Tibial nerve (tissue), 4 donors: ENCODE measurements at regions not wholly inside any gene's neighbourhood (a gene's known extent, or its start where the extent isn't known, plus 50 kb on each side); places are given as distances from the start of the nearest gene placed in this dataset.

Experiments used
- DNase-seq, 2 donors: peaks; one replicate each; pipeline ENCODE4 v3.0.0-alpha.2; 2019; ENCODE audit warnings: low spot score in 2 of 2
- H3K27ac ChIP-seq, 4 donors: fragments of 200-600 bp; sonication (generic) in 3 of 4; one replicate each; pipeline ENCODE4 v1.5.1; 2017 to 2019; ENCODE audit warnings: mild to moderate bottlenecking in 1 of 4
- H3K27me3 ChIP-seq, 2 donors: fragments of 200-600 bp; sonication (generic) in 1 of 2; one replicate each; pipeline versions ENCODE4 v1.5.1 to v1.6.0; 2017 to 2019
- H3K36me3 ChIP-seq, 3 donors: fragments of 200-600 bp; sonication (generic); one replicate each; pipeline ENCODE4 v1.5.1; 2018 to 2019
- H3K4me1 ChIP-seq, 4 donors: fragments of 200-600 bp; sonication (generic) in 3 of 4; one replicate each; pipeline ENCODE4 v1.5.1; 2017 to 2019
- H3K4me3 ChIP-seq, 4 donors: fragments of 200-600 bp; sonication (generic) in 3 of 4; one replicate each; pipeline ENCODE4 v1.5.1; 2017 to 2019; ENCODE audit warnings: mild to moderate bottlenecking in 1 of 4, moderate library complexity in 1 of 4
- H3K9me3 ChIP-seq, 4 donors: fragments of 200-600 bp; sonication (generic) in 3 of 4; one replicate each; pipeline ENCODE4 v1.5.1; 2017 to 2019
- CTCF ChIP-seq, 5 experiments: fragments of 200-600 bp in 3 of 5; fragments of 450-650 bp in 2 of 5; sonication (generic) in 3 of 5; IDR thresholded peaks; one replicate each; pipeline ENCODE4 v1.5.1; 2016 to 2019; ENCODE audit warnings: antibody characterized with exemption in 5 of 5, mild to moderate bottlenecking in 3 of 5, moderate library complexity in 2 of 5
- EP300 ChIP-seq, 2 donors: sonication (generic); formaldehyde crosslinking; IDR thresholded peaks; one replicate each; pipeline ENCODE4 v1.6.1; 2017; ENCODE audit warnings: antibody characterized with exemption in 2 of 2, mild to moderate bottlenecking in 1 of 2
- POLR2A ChIP-seq, 2 donors: fragments of 450-650 bp; IDR thresholded peaks; one replicate each; pipeline ENCODE4 v1.6.1; 2017; ENCODE audit warnings: antibody characterized with exemption in 2 of 2, mild to moderate bottlenecking in 2 of 2, moderate library complexity in 2 of 2
- WGBS, 2 donors: methylation state at CpG; one replicate each; pipeline ENCODE4 v1.1.5; 2018; 5-methylcytosine and 5-hydroxymethylcytosine counted together

GRCh38 chr13:50114961-50115360 is 99.7 kb downstream of the KCNRG start:
- no peak for DNase-seq
- H3K9me3 ChIP-seq, result no peaks in the 10 kb centered on the region
- WGBS, 2 donors, result 71 to 84% methylated on average over 2 of the region's 2 CpGs
- H3K27ac ChIP-seq, result no peak overlapping the region
- H3K27me3 ChIP-seq, result no peaks in the 10 kb centered on the region
- no peak for TF ChIP-seq POLR2A (IDR thresholded peaks at IDR 0.05)
- peaks cover 0 to 3% (median 0%) of the 10 kb centered on the region in 3 donors for H3K36me3 ChIP-seq
- peaks cover 0 to 82% (median 10%) of the 10 kb centered on the region in 4 donors for H3K4me1 ChIP-seq
- no peak overlapping the region for H3K4me3 ChIP-seq

- 94 to 96% methylated on average over 3 of the region's 3 CpGs for WGBS, 2 donors
- peaks cover 0 to 83% (median 10%) of the 10 kb centered on the region in 4 donors for H3K4me1 ChIP-seq
- no peaks in the 10 kb centered on the region for H3K27me3 ChIP-seq
- DNase-seq, result no peak
- no peak for TF ChIP-seq CTCF (IDR thresholded peaks at IDR 0.05)
- TF ChIP-seq EP300 (IDR thresholded peaks at IDR 0.05), result no peak
- TF ChIP-seq POLR2A (IDR thresholded peaks at IDR 0.05), result no peak
- H3K36me3 ChIP-seq, result peaks cover 0 to under 1% (median 0%) of the 10 kb centered on the region in 3 donors
- H3K9me3 ChIP-seq, result no peaks in the 10 kb centered on the region
- H3K4me3 ChIP-seq, result no peak overlapping the region
- no peak overlapping the region for H3K27ac ChIP-seq
Measured at GRCh38 chr13:50115695-50116094, 100.5 kb downstream of the KCNRG start.

- Histone ChIP-seq H3K27me3 (no peaks in the 10 kb centered on the region), H3K4me1 (peaks cover 0 to 83% (median 11%) of the 10 kb centered on the region in 4 donors), H3K36me3 (no peaks in the 10 kb centered on the region), H3K9me3 (no peaks in the 10 kb centered on the region), H3K27ac (peak overlapping the region in 2 of 4 donors; percentile 2 to 7), H3K4me3 (no peak overlapping the region)
- TF ChIP-seq CTCF (IDR thresholded peaks at IDR 0.05) (no peak), POLR2A (IDR thresholded peaks at IDR 0.05) (no peak), EP300 (IDR thresholded peaks at IDR 0.05) (no peak)
- 45 to 62% methylated on average over 5 of the region's 5 CpGs for WGBS, 2 donors
- DNase-seq, result no peak
Measured at GRCh38 chr13:50116430-50116973, 101.3 kb downstream of the KCNRG start.

GRCh38 chr13:50119591-50119990 is 104.3 kb downstream of the KCNRG start:
- WGBS, 2 donors, result 23 to 25% methylated on average over 3 of the region's 3 CpGs

GRCh38 chr13:50122455-50122854 is 107.2 kb downstream of the KCNRG start:
- no peaks in the 10 kb centered on the region for H3K27me3 ChIP-seq
- H3K36me3 ChIP-seq, result no peaks in the 10 kb centered on the region
- DNase-seq, result no peak
- no peaks in the 10 kb centered on the region for H3K9me3 ChIP-seq
- peak overlapping the region; percentile 99 to 100 (median 99) for H3K27ac ChIP-seq
- no peak for TF ChIP-seq POLR2A (IDR thresholded peaks at IDR 0.05)
- no peak for TF ChIP-seq CTCF (IDR thresholded peaks at IDR 0.05)
- no peak for TF ChIP-seq EP300 (IDR thresholded peaks at IDR 0.05)
- H3K4me1 ChIP-seq, result peaks cover 0 to 70% (median 21%) of the 10 kb centered on the region in 4 donors
- H3K4me3 ChIP-seq, result peak overlapping the region in 1 of 4 donors; percentile 95
- WGBS, 2 donors, result 72 to 92% methylated on average over 1 of the region's 1 CpG

More at GRCh38 chr13:50119591-50119990, 104.3 kb downstream of the KCNRG start:
- Histone ChIP-seq H3K36me3 (no peaks in the 10 kb centered on the region), H3K4me3 (no peak overlapping the region), H3K4me1 (peaks cover 0 to 83% (median 22%) of the 10 kb centered on the region in 4 donors), H3K27ac (peak overlapping the region in 2 of 4 donors; percentile 20 to 43), H3K9me3 (no peaks in the 10 kb centered on the region), H3K27me3 (no peaks in the 10 kb centered on the region)
- TF ChIP-seq POLR2A (IDR thresholded peaks at IDR 0.05) (no peak), EP300 (IDR thresholded peaks at IDR 0.05) (no peak), CTCF (IDR thresholded peaks at IDR 0.05) (no peak)
- no peak for DNase-seq
